Non-pigmented ciliary epithelial cell (primary cell): ENCODE measurements at regions not wholly inside any gene's neighbourhood (a gene's known extent, or its start where the extent isn't known, plus 50 kb on each side); places are given as distances from the start of the nearest gene placed in this dataset.
"Not testable (repeated sequence)": the region's sequence is repeated elsewhere in the genome, so short reads cannot be mapped to it uniquely, and the experiment has no call there.

Experiments
- DNase-seq: peaks from one replicate; pipeline ENCODE4 v3.0.0-alpha.2; 2010; ENCODE audit warnings: low read depth

GRCh38 chr15:98276018-98276417, 315.5 kb downstream of the ARRDC4 start:
- no peak for DNase-seq

GRCh38 chr15:98277602-98278001, 317.1 kb downstream of the ARRDC4 start:
- DNase-seq, result no peak

GRCh38 chr15:98280284-98280975, 319.9 kb downstream of the ARRDC4 start:
- no peak for DNase-seq

GRCh38 chr15:98281130-98281529, 320.6 kb downstream of the ARRDC4 start:
- no peak for DNase-seq

GRCh38 chr15:98282656-98283332, 322.3 kb downstream of the ARRDC4 start:
- no peak for DNase-seq

- no peak for DNase-seq
Measured at GRCh38 chr15:98286200-98286599, 325.7 kb downstream of the ARRDC4 start.

- no peak for DNase-seq
Measured at GRCh38 chr15:98286831-98287230, 326.3 kb downstream of the ARRDC4 start.

GRCh38 chr15:98288091-98288590, 327.6 kb downstream of the ARRDC4 start:
- no peak for DNase-seq

GRCh38 chr15:98289747-98290146, 329.2 kb downstream of the ARRDC4 start:
- no peak for DNase-seq

- DNase-seq, result no peak
Measured at GRCh38 chr15:98292442-98293240, 332.1 kb downstream of the ARRDC4 start.

GRCh38 chr15:98294126-98294525, 333.6 kb downstream of the ARRDC4 start:
- DNase-seq, result no peak

GRCh38 chr15:98295101-98295759, 334.7 kb downstream of the ARRDC4 start:
- DNase-seq, result not testable (repeated sequence)

GRCh38 chr15:98296653-98297052, 336.1 kb downstream of the ARRDC4 start:
- no peak for DNase-seq

- no peak for DNase-seq
Measured at GRCh38 chr15:98304371-98304770, 343.9 kb downstream of the ARRDC4 start.

- DNase-seq, result no peak
Measured at GRCh38 chr15:98308117-98308516, 340.2 kb upstream of the IGF1R start.

GRCh38 chr15:98311566-98312188, 336.7 kb upstream of the IGF1R start:
- peak; percentile 32 for DNase-seq

GRCh38 chr15:98312913-98313312, 335.4 kb upstream of the IGF1R start:
- DNase-seq, result no peak

GRCh38 chr15:98315971-98316370, 332.4 kb upstream of the IGF1R start:
- no peak for DNase-seq

- no peak for DNase-seq
Measured at GRCh38 chr15:98321896-98322295, 326.4 kb upstream of the IGF1R start.

- no peak for DNase-seq
Measured at GRCh38 chr15:98322581-98322980, 325.8 kb upstream of the IGF1R start.

- DNase-seq, result no peak
Measured at GRCh38 chr15:98324341-98324970, 323.9 kb upstream of the IGF1R start.
